ENCODE measurements at regions not wholly inside any gene's neighbourhood (a gene's known extent, or its start where the extent isn't known, plus 50 kb on each side); places are given as distances from the start of the nearest gene placed in this dataset.

GRCh38 chr3:120854908-120855526 is 53.0 kb upstream of the STXBP5L start:
- Histone ChIP-seq H3K4me1 (no peaks in the 10 kb centered on the region), H3K36me3 (no peaks in the 10 kb centered on the region), H3K27ac (no peak overlapping the region), H3K4me3 (no peak overlapping the region), H3K9me3 (no peaks in the 10 kb centered on the region), H3K27me3 (peaks cover 0 to 7% (median 0%) of the 10 kb centered on the region in 9 donors)
- intact Hi-C loops (cut with DNase I) = no loop called here
- 77 to 91% (median 82%) methylated on average over 3 of the region's 3 CpGs for WGBS, 4 donors
- DNase-seq (no peak), ATAC-seq (no peak)
- TF ChIP-seq POLR2A (IDR thresholded peaks at IDR 0.05) = no peak
- TF ChIP-seq CTCF (IDR thresholded peaks at IDR 0.05) = no peak

GRCh38 chr3:120855665-120856437 is 52.2 kb upstream of the STXBP5L start:
- H3K4me3 ChIP-seq = no peak overlapping the region

More at GRCh38 chr3:120855665-120856437, 52.2 kb upstream of the STXBP5L start:
- ATAC-seq (peak in 3 of 4 donors; percentile 37 to 75 (median 38)), DNase-seq (peak; percentile 16 to 57 (median 28))
- peaks cover 0 to 7% (median 0%) of the 10 kb centered on the region in 9 donors for H3K27me3 ChIP-seq
- no peaks in the 10 kb centered on the region for H3K9me3 ChIP-seq
- no peak for TF ChIP-seq POLR2A (IDR thresholded peaks at IDR 0.05)
- no peak for TF ChIP-seq CTCF (IDR thresholded peaks at IDR 0.05)
- 44 to 56% (median 46%) methylated on average over 7 of the region's 7 CpGs for WGBS, 4 donors
- intact Hi-C loops (cut with DNase I) = no loop called here
- no peaks in the 10 kb centered on the region for H3K4me1 ChIP-seq
- H3K27ac ChIP-seq = no peak overlapping the region
- H3K36me3 ChIP-seq = no peaks in the 10 kb centered on the region

Data from heart left ventricle (tissue), 16 donors.